ENCODE measurements at regions not wholly inside any gene's neighbourhood (a gene's known extent, or its start where the extent isn't known, plus 50 kb on each side); places are given as distances from the start of the nearest gene placed in this dataset.

DNA sequence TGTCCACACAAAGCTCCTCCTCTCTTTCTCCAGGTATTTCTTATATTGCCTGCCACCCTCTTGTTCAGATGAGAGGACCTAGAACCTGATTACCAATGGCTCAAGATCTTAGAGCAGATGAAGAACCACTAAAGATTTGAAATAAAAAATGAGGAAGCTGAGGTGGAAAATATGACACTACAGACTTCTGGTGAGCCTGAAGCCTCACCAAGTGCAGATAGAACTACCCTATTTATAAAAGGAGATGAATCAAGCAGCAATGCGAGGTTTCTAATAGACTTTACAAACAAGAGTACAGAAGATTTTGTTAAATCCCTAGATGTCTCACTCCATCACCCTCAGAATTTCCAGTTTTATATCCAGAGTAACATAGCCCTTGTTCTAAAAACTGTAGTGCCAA, 345.8 kb downstream of the TBC1D4 start (continued):
- TF ChIP-seq SOX6 (IDR thresholded peaks at IDR 0.05) (no peak), SOX6 (CRISPR knock-in tag; IDR thresholded peaks at IDR 0.05) (no peak), GATAD1 (CRISPR knock-in tag; IDR thresholded peaks at IDR 0.05) (no peak)
- TF ChIP-seq, protein P1, sequence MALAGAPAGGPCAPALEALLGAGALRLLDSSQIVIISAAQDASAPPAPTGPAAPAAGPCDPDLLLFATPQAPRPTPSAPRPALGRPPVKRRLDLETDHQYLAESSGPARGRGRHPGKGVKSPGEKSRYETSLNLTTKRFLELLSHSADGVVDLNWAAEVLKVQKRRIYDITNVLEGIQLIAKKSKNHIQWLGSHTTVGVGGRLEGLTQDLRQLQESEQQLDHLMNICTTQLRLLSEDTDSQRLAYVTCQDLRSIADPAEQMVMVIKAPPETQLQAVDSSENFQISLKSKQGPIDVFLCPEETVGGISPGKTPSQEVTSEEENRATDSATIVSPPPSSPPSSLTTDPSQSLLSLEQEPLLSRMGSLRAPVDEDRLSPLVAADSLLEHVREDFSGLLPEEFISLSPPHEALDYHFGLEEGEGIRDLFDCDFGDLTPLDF (CRISPR knock-in tag; IDR thresholded peaks at IDR 0.05) = no peak

DNA sequence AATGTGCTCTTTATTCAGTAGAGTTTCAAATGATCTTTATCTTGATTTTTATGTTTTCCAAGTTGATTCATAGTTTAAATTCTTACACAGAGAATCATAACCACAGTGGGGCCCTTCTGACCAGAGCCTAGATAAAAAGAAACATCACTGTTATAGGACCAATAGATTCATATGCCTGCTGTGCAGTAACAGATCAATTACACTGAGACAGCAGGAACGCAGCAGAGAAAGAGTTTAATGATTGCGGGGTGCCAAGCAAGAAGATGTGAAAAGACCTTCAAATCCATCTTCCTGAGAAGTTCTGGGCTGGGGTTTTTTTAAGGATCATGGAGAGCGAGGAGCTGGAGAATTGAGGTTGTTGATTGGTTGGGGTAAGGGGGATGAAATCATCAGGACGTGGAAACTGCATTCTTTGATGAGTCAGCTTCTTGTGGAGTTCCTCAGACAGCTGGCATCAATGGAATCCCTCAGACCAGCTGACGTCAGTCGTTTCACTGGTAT, 346.6 kb downstream of the TBC1D4 start:
- H3K4me3 ChIP-seq (replicated peaks in 1 of 3; ENCODE audit: insufficient read depth in 1 of 3, low read depth in 2 of 3, low read length in 3 of 3) = no peak overlapping the region
- no peak for ATAC-seq
- WGBS (ENCODE audit: low lambda C conversion rate) = under 1% methylated on average over 6 of the region's 6 CpGs
- ChIA-PET CTCF (ENCODE audit: low intra/inter-chr PET ratio, low total read pairs) (no interaction called here), POLR2A (no interaction called here)
- no peaks in the 10 kb centered on the region for H3K36me3 ChIP-seq (replicated peaks in 1 of 2; ENCODE audit: control insufficient read depth in 1 of 2, insufficient read depth in 2 of 2, low read length in 2 of 2)
- intact Hi-C loops (cut with micrococcal nuclease; ENCODE audit: unreplicated experiment) (no loop called here), in situ Hi-C loops (cut with HindIII; ENCODE audit: extremely low pct_ligation_motif_present, low pct_unique_long_range_greater_than_20kb) (no loop called here)
- H4K20me1 ChIP-seq (ENCODE audit: insufficient read depth, low read length) = no peaks in the 10 kb centered on the region
- no TSS peak for BruUV-seq (replicated peaks)
- no peak for DNase-seq (ENCODE audit: low spot score)
- no peak overlapping the region for H3K27ac ChIP-seq (ENCODE audit: extremely low read length, insufficient read depth, low read length)
- no peak for FAIRE-seq
- no peaks in the 10 kb centered on the region for H3K27me3 ChIP-seq (ENCODE audit: control insufficient read depth in 1 of 2, insufficient read depth in 2 of 2, low read length in 2 of 2)
- no peak overlapping the region for H2AFZ ChIP-seq (ENCODE audit: low read length)
- no peak overlapping the region for H3K4me2 ChIP-seq (ENCODE audit: low read depth, low read length)
- H3K9me3 ChIP-seq (ENCODE audit: low read length) = peaks cover 18% of the 10 kb centered on the region
- TF ChIP-seq CREB1 (IDR thresholded peaks at IDR 0.05) (peak; percentile 30; the same call in 1 of the 2 replicates), CREB1 (CRISPR knock-in tag; IDR thresholded peaks at IDR 0.05) (no peak), ZNF101 (CRISPR knock-in tag; IDR thresholded peaks at IDR 0.05; ENCODE audit: borderline replicate concordance, low read depth) (no peak), MAFK (conservative IDR thresholded peaks at IDR 0.05 in 1 of 2, IDR thresholded peaks at IDR 0.05 in 1 of 2; ENCODE audit: low read length in 2 of 2) (peak; percentile 46 to 74), MAFF (IDR thresholded peaks at IDR 0.05; ENCODE audit: low read depth, low read length) (peak; percentile 55), ZFP1 (CRISPR knock-in tag; IDR thresholded peaks at IDR 0.05) (no peak)
- H3K4me1 ChIP-seq (ENCODE audit: insufficient read depth, low read length) = no peaks in the 10 kb centered on the region
- no peaks in the 10 kb centered on the region for H3K79me2 ChIP-seq (ENCODE audit: insufficient read depth, low read length)
- H3K9ac ChIP-seq (ENCODE audit: insufficient read depth, low read depth, low read length) = no peak overlapping the region
